Spleen (tissue), 7 donors: ENCODE measurements at regions not wholly inside any gene's neighbourhood (a gene's known extent, or its start where the extent isn't known, plus 50 kb on each side); places are given as distances from the start of the nearest gene placed in this dataset.

Experiments
- CTCF ChIP-seq, 11 experiments: fragments of 200-600 bp in 7 of 11; fragments of 450-650 bp in 4 of 11; sonication (generic) in 4 of 11; IDR thresholded peaks in 8 of 11; conservative IDR thresholded peaks in 3 of 11; 1 replicate in 7 of 11; 2 replicates in 4 of 11; pipeline versions ENCODE4 v1.4.0 to v1.8.0; 2016 to 2021; ENCODE audit warnings: antibody characterized with exemption in 11 of 11, inconsistent platforms in 4 of 11, mild to moderate bottlenecking in 1 of 11
- POLR2A ChIP-seq, 3 donors: fragments of 450-650 bp; IDR thresholded peaks; one replicate each; pipeline ENCODE4 v1.5.1; 2017; ENCODE audit warnings: antibody characterized with exemption in 3 of 3, mild to moderate bottlenecking in 1 of 3
- POLR2AphosphoS5 ChIP-seq, 3 donors: sonication (generic); formaldehyde crosslinking; IDR thresholded peaks; one replicate each; pipeline ENCODE4 v1.5.1; 2017; ENCODE audit warnings: antibody characterized with exemption in 3 of 3
- donor health status: DM: no; HTN: no; CAD: no; lungs with moderate emphysema.
- donor health status: DM: no; HTN: no; CAD: no.
- donor health status: DM: no; HTN: no; CAD: no.

DNA sequence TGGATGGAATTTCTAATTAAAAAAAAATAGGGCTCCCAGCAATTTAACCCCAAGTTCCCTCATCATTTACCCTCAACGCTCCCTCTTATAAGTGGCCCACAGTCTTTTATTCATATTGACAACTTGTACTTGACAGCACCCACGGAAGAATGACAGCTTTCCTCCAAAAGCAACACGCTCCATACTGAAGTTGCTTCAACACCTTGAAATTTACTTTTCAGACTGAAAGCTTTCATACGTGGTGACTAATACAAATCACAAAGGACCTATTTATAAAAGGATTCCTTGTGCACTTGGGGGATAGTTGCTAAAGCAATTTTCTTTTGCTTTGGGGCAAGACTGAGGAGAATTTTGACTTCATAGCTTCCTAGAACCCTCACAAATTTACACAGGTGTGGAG, 1629.4 kb upstream of the SEL1L start:
- no peak for TF ChIP-seq CTCF (IDR thresholded peaks at IDR 0.05 in 8 of 11, conservative IDR thresholded peaks at IDR 0.05 in 3 of 11)
- no peak for TF ChIP-seq POLR2A (IDR thresholded peaks at IDR 0.05)
- TF ChIP-seq POLR2AphosphoS5 (IDR thresholded peaks at IDR 0.05): no peak
